ENCODE measurements at regions not wholly inside any gene's neighbourhood (a gene's known extent, or its start where the extent isn't known, plus 50 kb on each side); places are given as distances from the start of the nearest gene placed in this dataset.
"Not testable (repeated sequence)": the region's sequence is repeated elsewhere in the genome, so short reads cannot be mapped to it uniquely, and the experiment has no call there.

GRCh38 chr20:29763821-29764511 lies 1493.5 kb upstream of the DEFB115 start:
- no peak for DNase-seq

GRCh38 chr20:29764922-29765610 lies 1492.4 kb upstream of the DEFB115 start:
- not testable (repeated sequence) for DNase-seq

- not testable (repeated sequence) for DNase-seq
Measured at GRCh38 chr20:29778033-29778432, 1479.4 kb upstream of the DEFB115 start.

- DNase-seq: not testable (repeated sequence)
Measured at GRCh38 chr20:29781217-29781616, 1476.2 kb upstream of the DEFB115 start.

- DNase-seq: not testable (repeated sequence)
Measured at GRCh38 chr20:29781891-29782290, 1475.6 kb upstream of the DEFB115 start.

GRCh38 chr20:29787456-29787855 lies 1470.0 kb upstream of the DEFB115 start:
- DNase-seq: not testable (repeated sequence)

GRCh38 chr20:29790510-29790909 lies 1467.0 kb upstream of the DEFB115 start:
- no peak for DNase-seq

- not testable (repeated sequence) for DNase-seq
Measured at GRCh38 chr20:29831508-29831907, 1426.0 kb upstream of the DEFB115 start.

- not testable (repeated sequence) for DNase-seq
Measured at GRCh38 chr20:29868014-29868413, 1389.5 kb upstream of the DEFB115 start.

- not testable (repeated sequence) for DNase-seq
Measured at GRCh38 chr20:29868688-29869087, 1388.8 kb upstream of the DEFB115 start.

GRCh38 chr20:29871816-29872215 lies 1385.6 kb upstream of the DEFB115 start:
- DNase-seq: not testable (repeated sequence)

GRCh38 chr20:29873946-29874345 lies 1383.5 kb upstream of the DEFB115 start:
- peak in 1 of 6 experiments; percentile 2 for DNase-seq

- no peak for DNase-seq
Measured at GRCh38 chr20:29874476-29875202, 1382.8 kb upstream of the DEFB115 start.

GRCh38 chr20:29875321-29876083 lies 1382.0 kb upstream of the DEFB115 start:
- DNase-seq: not testable (repeated sequence)

- not testable (repeated sequence) for DNase-seq
Measured at GRCh38 chr20:29876084-29876910, 1381.2 kb upstream of the DEFB115 start.

GRCh38 chr20:29876911-29877285 lies 1380.6 kb upstream of the DEFB115 start:
- DNase-seq: no peak

- not testable (repeated sequence) for DNase-seq
Measured at GRCh38 chr20:29877411-29878280, 1379.8 kb upstream of the DEFB115 start.

- no peak for DNase-seq
Measured at GRCh38 chr20:29878281-29878741, 1379.2 kb upstream of the DEFB115 start.

- DNase-seq: no peak
Measured at GRCh38 chr20:29878777-29879442, 1378.6 kb upstream of the DEFB115 start.

GRCh38 chr20:29881107-29881506 lies 1376.4 kb upstream of the DEFB115 start:
- peak in 1 of 6 experiments; percentile 7 for DNase-seq

Data from stimulated activated naive CD4-positive, alpha-beta T cell (primary cell).